GF-D8 (cell line): ENCODE measurements at regions not wholly inside any gene's neighbourhood (a gene's known extent, or its start where the extent isn't known, plus 50 kb on each side); places are given as distances from the start of the nearest gene placed in this dataset.

Source experiments
- DNase-seq: peaks from one replicate; lab custom pipeline; 2025; lab: John Stamatoyannopoulos, UW

DNA sequence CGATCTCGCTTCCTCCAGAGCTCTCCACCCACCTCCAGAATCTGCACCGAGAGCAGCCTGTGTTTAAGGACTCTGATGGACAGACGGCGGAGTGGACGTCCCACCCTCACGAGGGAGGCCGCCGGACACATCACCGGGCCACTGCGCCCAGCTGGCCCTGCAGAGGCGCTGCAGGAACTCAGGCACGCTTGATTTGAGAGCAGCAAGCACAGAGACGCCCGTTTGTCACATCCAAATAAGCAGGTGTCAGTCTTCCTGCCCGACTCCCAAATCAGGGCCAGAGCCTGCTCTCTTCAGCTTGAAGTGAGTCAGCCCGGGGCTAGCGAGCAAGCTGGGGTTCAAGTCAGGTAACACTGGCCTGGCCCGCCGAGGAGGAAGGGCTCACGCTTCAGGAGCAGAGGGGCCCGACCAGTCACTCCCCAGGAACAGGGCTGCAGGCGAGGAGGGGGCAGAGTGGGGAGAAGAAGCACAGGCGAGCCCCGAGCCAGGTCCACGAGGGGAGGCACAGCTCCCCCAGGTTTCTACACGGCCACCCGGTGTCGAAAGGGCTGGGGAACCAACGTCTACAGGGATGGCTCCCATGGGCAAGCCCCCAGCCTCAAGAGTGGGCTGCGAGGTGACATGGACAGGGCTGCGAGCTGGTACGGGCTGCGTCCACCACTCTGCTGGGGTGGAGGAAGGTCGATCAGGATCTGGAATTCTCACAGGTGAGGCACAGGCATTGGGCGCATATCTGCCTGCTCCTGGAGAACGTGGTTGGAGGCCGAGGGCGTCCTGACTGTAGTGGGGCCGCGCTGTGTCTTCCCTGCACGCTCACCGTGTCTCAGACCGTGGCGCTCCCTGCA lies 52.5 kb upstream of the CTDP1 start:
- DNase-seq: no peak

DNA sequence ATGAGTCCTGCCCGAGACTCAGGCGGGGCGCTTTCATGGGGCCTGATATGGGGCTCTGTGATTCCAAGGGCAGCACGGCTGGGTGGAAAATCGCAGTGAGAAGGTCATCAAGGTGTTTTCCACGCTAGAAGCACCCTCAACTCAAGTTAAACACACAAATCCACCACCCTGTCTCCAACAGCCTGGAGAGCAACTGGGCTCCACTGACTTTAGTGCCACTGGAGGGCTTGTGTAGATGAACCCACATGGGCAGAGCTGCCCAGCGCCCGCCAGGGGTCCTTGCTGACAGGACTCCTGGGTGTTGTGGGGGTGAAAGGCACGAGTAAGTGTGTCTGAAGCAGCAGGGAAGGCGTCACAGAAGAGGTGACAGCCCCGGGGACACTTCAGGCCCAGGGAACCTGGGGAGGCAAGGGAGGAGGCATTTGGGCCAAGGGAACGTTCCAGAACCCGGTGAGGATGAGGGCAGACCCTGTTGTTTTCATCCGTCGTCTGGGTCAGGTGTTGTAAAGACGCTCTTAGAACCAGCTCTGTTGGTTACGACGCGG lies 51.8 kb upstream of the CTDP1 start:
- DNase-seq: no peak

DNA sequence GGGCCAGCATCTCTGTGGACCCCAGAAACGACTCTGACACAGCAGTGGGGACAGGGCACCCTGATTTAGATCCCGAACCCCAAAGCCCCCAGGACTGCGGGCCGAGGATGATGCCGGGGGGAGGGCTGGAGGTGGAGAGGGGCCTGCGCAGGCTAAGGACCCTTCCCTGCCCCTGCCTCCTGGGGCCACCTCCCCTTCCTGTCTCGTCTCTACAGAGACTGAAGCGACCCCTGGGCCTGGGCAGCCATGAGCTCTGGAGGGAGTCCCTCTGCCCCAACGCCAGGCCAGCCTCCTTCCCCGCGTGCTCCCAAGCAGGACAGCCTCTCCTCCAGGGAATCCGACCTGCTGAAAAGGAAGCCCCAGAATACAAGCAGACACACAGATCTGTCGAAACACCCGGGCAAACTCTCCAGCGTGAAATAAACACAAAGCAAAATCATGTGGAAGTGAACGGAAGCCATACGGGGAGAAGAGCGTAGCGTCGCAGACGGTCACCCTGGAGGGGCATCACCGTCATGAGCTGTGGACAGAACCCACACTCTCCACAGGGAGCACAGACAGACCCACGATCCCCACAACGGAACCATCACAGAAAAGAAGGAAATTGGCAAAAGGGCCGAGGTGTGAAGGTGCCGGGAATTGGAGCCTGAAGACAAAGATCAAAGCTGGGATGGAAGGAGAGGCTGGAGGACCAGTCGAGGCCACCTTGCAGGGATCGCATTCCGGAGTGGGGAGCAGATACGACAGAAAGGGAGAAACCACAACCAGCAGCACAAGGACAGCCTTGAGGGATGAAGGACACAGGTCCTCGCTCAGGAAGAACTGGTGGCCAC lies 51.0 kb upstream of the CTDP1 start:
- no peak for DNase-seq

DNA sequence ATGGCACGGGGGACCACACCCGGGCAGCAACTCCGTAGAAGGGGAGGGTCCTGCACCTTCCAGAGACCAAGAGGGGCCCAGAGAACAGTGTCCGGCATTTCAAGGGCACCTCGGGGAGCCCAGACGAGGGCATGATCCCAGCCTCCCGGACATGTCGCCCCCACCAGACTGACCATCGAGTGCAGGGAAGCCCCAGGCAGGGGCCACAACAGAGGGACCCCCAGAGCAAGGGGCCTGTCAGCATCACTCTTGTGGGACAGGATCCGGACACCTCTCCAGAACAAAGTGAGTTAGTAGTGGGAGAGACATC lies 50.4 kb upstream of the CTDP1 start:
- DNase-seq: no peak

DNA sequence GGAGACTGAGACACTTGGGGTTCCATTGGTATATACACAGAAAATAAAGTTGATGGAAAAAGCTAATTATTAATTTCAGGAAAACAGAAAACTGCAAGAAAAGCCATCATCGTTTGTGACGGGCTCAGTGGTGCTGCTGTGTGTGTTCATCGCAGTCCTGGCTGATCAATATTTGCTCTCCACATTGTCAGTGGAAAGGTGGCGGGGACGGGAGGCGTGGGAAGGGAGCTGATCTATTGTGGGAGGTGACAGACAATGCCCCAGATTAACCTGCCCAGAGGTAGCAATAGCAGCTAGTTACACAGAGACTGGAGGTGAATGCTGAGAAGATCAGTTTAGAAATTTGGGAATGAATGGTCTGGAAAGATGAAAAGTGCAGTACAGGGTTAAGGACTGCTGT lies 50.0 kb upstream of the CTDP1 start:
- no peak for DNase-seq
